ENCODE measurements at regions not wholly inside any gene's neighbourhood (a gene's known extent, or its start where the extent isn't known, plus 50 kb on each side); places are given as distances from the start of the nearest gene placed in this dataset.

DNA sequence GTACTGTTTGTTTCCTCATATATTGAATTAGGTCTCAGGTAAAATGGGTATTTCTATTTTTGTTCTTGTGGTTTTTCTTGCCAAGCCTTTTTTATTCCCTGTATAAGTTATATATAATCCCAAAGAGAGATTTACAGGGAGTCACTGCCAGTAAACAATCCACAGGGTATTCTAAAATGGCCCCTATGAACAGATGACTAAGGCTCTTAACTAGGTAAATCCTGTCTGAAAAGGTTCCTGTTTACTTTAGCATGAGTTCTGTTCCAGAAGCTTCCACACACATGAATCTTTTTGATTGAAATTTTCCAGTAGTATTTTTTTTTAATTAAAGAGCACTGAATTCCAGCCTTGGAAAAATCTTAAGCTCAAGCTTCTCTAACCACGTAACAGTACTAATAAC, 552.8 kb upstream of the CCDC179 start:
- DNase-seq (ENCODE audit: low read depth): no peak
- TF ChIP-seq, protein P1, sequence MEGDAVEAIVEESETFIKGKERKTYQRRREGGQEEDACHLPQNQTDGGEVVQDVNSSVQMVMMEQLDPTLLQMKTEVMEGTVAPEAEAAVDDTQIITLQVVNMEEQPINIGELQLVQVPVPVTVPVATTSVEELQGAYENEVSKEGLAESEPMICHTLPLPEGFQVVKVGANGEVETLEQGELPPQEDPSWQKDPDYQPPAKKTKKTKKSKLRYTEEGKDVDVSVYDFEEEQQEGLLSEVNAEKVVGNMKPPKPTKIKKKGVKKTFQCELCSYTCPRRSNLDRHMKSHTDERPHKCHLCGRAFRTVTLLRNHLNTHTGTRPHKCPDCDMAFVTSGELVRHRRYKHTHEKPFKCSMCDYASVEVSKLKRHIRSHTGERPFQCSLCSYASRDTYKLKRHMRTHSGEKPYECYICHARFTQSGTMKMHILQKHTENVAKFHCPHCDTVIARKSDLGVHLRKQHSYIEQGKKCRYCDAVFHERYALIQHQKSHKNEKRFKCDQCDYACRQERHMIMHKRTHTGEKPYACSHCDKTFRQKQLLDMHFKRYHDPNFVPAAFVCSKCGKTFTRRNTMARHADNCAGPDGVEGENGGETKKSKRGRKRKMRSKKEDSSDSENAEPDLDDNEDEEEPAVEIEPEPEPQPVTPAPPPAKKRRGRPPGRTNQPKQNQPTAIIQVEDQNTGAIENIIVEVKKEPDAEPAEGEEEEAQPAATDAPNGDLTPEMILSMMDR (IDR thresholded peaks at IDR 0.05; ENCODE audit: insufficient read depth, low read depth, low read length, missing control alignments): no peak
- no peak overlapping the region for H3K4me3 ChIP-seq (ENCODE audit: low read length)

DNA sequence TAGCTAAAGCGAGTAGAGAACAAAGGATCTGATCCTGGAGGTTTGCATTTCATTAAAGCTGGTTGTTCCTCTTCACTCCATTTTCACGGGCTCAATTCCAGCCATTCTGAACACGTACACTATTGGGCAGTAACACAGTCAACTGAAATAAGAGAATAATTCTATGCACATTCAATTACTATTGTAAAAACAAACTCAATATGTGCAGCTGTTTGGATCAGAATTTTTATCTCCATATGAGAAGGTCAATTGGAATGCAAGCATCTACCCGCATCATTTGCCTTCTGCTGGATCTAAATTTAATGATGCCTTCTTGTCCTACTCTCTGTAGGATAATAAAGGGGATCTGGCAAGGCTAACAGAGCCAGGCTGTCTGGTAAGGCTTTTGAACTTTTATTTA, 562.8 kb upstream of the CCDC179 start:
- no peak overlapping the region for H3K4me3 ChIP-seq (ENCODE audit: low read length)
- TF ChIP-seq, protein P1 (IDR thresholded peaks at IDR 0.05; ENCODE audit: insufficient read depth, low read depth, low read length, missing control alignments): no peak
- no peak for DNase-seq (ENCODE audit: low read depth)

- no peak for DNase-seq (ENCODE audit: low read depth)
- H3K4me3 ChIP-seq (ENCODE audit: low read length): no peak overlapping the region
- TF ChIP-seq, protein P1 (IDR thresholded peaks at IDR 0.05; ENCODE audit: insufficient read depth, low read depth, low read length, missing control alignments): no peak
Measured at GRCh38 chr11:23423656-23424055, 563.4 kb upstream of the CCDC179 start.

- TF ChIP-seq, protein P1 (IDR thresholded peaks at IDR 0.05; ENCODE audit: insufficient read depth, low read depth, low read length, missing control alignments): no peak
- DNase-seq (ENCODE audit: low read depth): no peak
Measured at GRCh38 chr11:23425381-23425780, 565.1 kb upstream of the CCDC179 start.

DNA sequence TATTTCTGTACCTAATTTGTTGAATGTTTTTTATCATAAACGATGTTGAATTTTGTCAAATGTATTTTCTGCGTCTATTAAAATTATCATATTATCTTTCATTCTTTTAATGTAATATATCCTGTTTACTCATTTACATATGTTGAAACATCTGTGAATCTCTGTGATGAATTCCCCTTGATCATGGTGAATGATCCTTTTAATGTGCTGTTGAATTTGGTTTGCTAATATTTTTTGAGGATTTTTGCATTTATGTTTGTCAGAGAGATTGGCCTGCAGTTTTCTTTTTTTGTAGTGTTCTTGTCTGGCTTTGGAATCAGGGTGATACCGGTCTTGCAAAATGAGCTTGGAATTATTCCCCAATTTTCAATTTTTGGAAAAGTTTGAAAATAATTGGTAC, 569.3 kb upstream of the CCDC179 start:
- no peak overlapping the region for H3K4me3 ChIP-seq (ENCODE audit: low read length)
- TF ChIP-seq, protein P1 (IDR thresholded peaks at IDR 0.05; ENCODE audit: insufficient read depth, low read depth, low read length, missing control alignments): no peak
- DNase-seq (ENCODE audit: low read depth): no peak

More at GRCh38 chr11:23425381-23425780, 565.1 kb upstream of the CCDC179 start:
- H3K4me3 ChIP-seq (ENCODE audit: low read length): no peak overlapping the region

- H3K4me3 ChIP-seq (ENCODE audit: low read length): no peak overlapping the region
- TF ChIP-seq, protein P1 (IDR thresholded peaks at IDR 0.05; ENCODE audit: insufficient read depth, low read depth, low read length, missing control alignments): no peak
- peak; percentile 30 for DNase-seq (ENCODE audit: low read depth)
Measured at GRCh38 chr11:23453522-23453921, 593.2 kb upstream of the CCDC179 start.

GRCh38 chr11:23455321-23455891, 595.1 kb upstream of the CCDC179 start:
- H3K4me3 ChIP-seq (ENCODE audit: low read length): no peak overlapping the region
- no peak for DNase-seq (ENCODE audit: low read depth)
- TF ChIP-seq, protein P1 (IDR thresholded peaks at IDR 0.05; ENCODE audit: insufficient read depth, low read depth, low read length, missing control alignments): no peak
